HEK293T (cell line): ENCODE measurements at regions not wholly inside any gene's neighbourhood (a gene's known extent, or its start where the extent isn't known, plus 50 kb on each side); places are given as distances from the start of the nearest gene placed in this dataset.
"Not testable (repeated sequence)": the region's sequence is repeated elsewhere in the genome, so short reads cannot be mapped to it uniquely, and the experiment has no call there.

Experiments
- CTBP1 ChIP-seq: fragments of 450-650 bp; IDR thresholded peaks from 2 replicates; pipeline ENCODE4 v1.6.1; 2016; ENCODE audit warnings: borderline replicate concordance
- FOXA1 ChIP-seq: fragments of 450-650 bp; IDR thresholded peaks from 2 replicates; pipeline ENCODE4 v1.6.1; 2016; ENCODE audit warnings: mild to moderate bottlenecking
- FOXK2 ChIP-seq: fragments of 450-650 bp; IDR thresholded peaks from 2 replicates; pipeline ENCODE4 v1.6.1; 2016; ENCODE audit warnings: mild to moderate bottlenecking
- FOXM1 ChIP-seq: fragments of 450-650 bp; IDR thresholded peaks from 2 replicates; pipeline ENCODE4 v1.6.1; 2017; ENCODE audit warnings: mild to moderate bottlenecking, borderline replicate concordance
- HDGF ChIP-seq: fragments of 450-650 bp; IDR thresholded peaks from 2 replicates; pipeline ENCODE4 v1.6.1; 2017; ENCODE audit warnings: antibody characterized with exemption, borderline replicate concordance
- LEF1 ChIP-seq: fragments of 450-650 bp; IDR thresholded peaks from 2 replicates; pipeline ENCODE4 v1.6.1; 2017; ENCODE audit warnings: mild to moderate bottlenecking, borderline replicate concordance
- NFRKB ChIP-seq: fragments of 450-650 bp; IDR thresholded peaks from 2 replicates; pipeline ENCODE4 v1.6.1; 2016; ENCODE audit warnings: mild to moderate bottlenecking, moderate library complexity
- TARDBP ChIP-seq: fragments of 450-650 bp; IDR thresholded peaks from 2 replicates; pipeline ENCODE4 v1.6.1; 2016
- ZNF384 ChIP-seq: fragments of 450-650 bp; IDR thresholded peaks from 2 replicates; pipeline ENCODE4 v1.6.1; 2016
- TF ChIP-seq, protein P1 (sequence below): fragments of 450-650 bp; IDR thresholded peaks from 2 replicates; pipeline ENCODE4 v1.6.1; 2016

DNA sequence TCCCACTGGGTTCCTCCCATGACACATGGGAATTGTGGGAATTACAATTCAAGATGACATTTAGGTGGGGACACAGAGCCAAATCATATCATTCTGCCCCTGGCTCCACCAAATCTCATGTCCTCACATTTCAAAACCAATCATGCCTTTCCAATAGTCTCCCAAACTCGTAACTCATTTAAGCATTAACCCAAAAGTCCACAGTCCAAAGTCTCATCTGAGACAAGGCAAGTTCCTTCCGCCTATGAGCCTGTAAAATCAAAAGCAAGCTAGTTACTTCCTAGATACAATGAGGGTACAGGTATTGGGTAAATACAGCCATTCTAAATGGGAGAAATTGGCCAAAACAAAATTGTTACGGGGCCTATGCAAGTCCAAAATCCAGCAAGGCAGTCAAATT is 93.8 kb upstream of the SLCO6A1 start:
- not testable (repeated sequence) for TF ChIP-seq LEF1, HDGF, FOXK2, ZNF384, FOXA1, CTBP1, FOXM1, TARDBP, NFRKB
- TF ChIP-seq, protein P1, sequence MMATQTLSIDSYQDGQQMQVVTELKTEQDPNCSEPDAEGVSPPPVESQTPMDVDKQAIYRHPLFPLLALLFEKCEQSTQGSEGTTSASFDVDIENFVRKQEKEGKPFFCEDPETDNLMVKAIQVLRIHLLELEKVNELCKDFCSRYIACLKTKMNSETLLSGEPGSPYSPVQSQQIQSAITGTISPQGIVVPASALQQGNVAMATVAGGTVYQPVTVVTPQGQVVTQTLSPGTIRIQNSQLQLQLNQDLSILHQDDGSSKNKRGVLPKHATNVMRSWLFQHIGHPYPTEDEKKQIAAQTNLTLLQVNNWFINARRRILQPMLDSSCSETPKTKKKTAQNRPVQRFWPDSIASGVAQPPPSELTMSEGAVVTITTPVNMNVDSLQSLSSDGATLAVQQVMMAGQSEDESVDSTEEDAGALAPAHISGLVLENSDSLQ, result not testable (repeated sequence)
